HG03565 (cell line): ENCODE measurements at regions not wholly inside any gene's neighbourhood (a gene's known extent, or its start where the extent isn't known, plus 50 kb on each side); places are given as distances from the start of the nearest gene placed in this dataset.
A peak's percentile ranks its signal among the peaks of the same experiment; 100 is the strongest.
"Not testable (repeated sequence)": the region's sequence is repeated elsewhere in the genome, so short reads cannot be mapped to it uniquely, and the experiment has no call there.

Source experiments
- ATAC-seq: cut with Tn5 transposase; IDR thresholded peaks from one replicate; pipeline ENCODE4 v1.9.1; 2021; ENCODE audit warnings: mild to moderate bottlenecking, moderate library complexity; ENCODE audit not compliant: unreplicated experiment

GRCh38 chr17:70369391-70369790 lies 200.1 kb downstream of the KCNJ2 start:
- no peak for ATAC-seq

GRCh38 chr17:70370816-70371215 lies 201.5 kb downstream of the KCNJ2 start:
- no peak for ATAC-seq

- ATAC-seq = no peak
Observed at GRCh38 chr17:70373369-70373768, 204.0 kb downstream of the KCNJ2 start.

- no peak for ATAC-seq
Observed at GRCh38 chr17:70374496-70374895, 205.2 kb downstream of the KCNJ2 start.

- ATAC-seq = no peak
Observed at GRCh38 chr17:70375406-70375805, 206.1 kb downstream of the KCNJ2 start.

- ATAC-seq = no peak
Observed at GRCh38 chr17:70375813-70376770, 206.8 kb downstream of the KCNJ2 start.

GRCh38 chr17:70377654-70378053 lies 208.3 kb downstream of the KCNJ2 start:
- no peak for ATAC-seq

- no peak for ATAC-seq
Observed at GRCh38 chr17:70378076-70378475, 208.7 kb downstream of the KCNJ2 start.

- ATAC-seq = no peak
Observed at GRCh38 chr17:70379945-70380344, 210.6 kb downstream of the KCNJ2 start.

GRCh38 chr17:70381916-70382315 lies 212.6 kb downstream of the KCNJ2 start:
- not testable (repeated sequence) for ATAC-seq

- no peak for ATAC-seq
Observed at GRCh38 chr17:70388326-70388725, 219.0 kb downstream of the KCNJ2 start.

- ATAC-seq = not testable (repeated sequence)
Observed at GRCh38 chr17:70389232-70389757, 220.0 kb downstream of the KCNJ2 start.

- no peak for ATAC-seq
Observed at GRCh38 chr17:70390049-70390448, 220.7 kb downstream of the KCNJ2 start.

GRCh38 chr17:70394473-70395232 lies 225.3 kb downstream of the KCNJ2 start:
- no peak for ATAC-seq

GRCh38 chr17:70405492-70406220 lies 236.3 kb downstream of the KCNJ2 start:
- ATAC-seq = peak; percentile 61

- ATAC-seq = no peak
Observed at GRCh38 chr17:70407506-70407905, 238.2 kb downstream of the KCNJ2 start.

- ATAC-seq = no peak
Observed at GRCh38 chr17:70408768-70409167, 239.4 kb downstream of the KCNJ2 start.

- no peak for ATAC-seq
Observed at GRCh38 chr17:70414300-70414699, 245.0 kb downstream of the KCNJ2 start.

- ATAC-seq = no peak
Observed at GRCh38 chr17:70420861-70421445, 251.6 kb downstream of the KCNJ2 start.

GRCh38 chr17:70422862-70423261 lies 253.5 kb downstream of the KCNJ2 start:
- no peak for ATAC-seq

- ATAC-seq = no peak
Observed at GRCh38 chr17:70423562-70423961, 254.2 kb downstream of the KCNJ2 start.
